Inflammatory macrophage treated with lipopolysaccharide for 1 hour (primary cell): ENCODE measurements at regions not wholly inside any gene's neighbourhood (a gene's known extent, or its start where the extent isn't known, plus 50 kb on each side); places are given as distances from the start of the nearest gene placed in this dataset.
"Not testable (repeated sequence)": the region's sequence is repeated elsewhere in the genome, so short reads cannot be mapped to it uniquely, and the experiment has no call there.

Experiments used
- DNase-seq, 2 donors: peaks; one replicate each; pipeline ENCODE4 v3.0.0-alpha.2; 2020 to 2022

GRCh38 chr15:45869034-45869668, 234.3 kb downstream of the SQOR start:
- DNase-seq, result no peak

DNA sequence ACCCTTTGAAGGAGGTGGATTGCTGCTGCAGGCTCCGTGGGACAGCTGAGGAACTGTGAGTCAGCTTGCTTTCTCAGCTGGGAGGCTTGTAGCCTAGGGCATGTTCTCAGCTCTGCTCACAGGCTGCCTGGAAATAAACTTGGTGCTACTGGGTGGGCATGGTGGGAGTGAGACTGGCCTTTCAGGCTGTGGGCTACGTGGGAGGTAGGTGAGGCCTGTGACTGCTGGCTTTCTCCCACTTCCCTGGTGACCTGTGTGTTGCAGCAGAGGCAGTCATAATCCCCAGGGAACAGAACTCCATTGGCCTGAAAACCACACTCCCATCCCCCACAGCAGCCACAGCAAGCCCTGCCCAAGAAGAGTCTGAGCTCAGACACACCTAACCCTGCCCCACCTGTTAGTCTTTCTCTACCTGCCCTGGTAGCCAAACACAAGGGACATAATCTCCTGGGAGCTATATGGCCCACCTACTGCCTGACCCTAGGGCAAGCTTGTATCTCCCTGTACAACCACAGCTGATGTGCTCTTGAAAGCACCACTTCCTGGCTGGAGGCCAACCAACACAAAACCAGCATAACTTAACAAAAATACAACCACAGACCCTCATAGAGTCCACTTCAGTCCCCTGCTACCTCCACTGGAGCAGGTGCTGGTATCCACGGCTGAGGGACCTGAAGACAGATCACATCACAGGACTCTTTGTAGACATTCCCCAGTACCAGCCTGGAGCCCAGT, 236.5 kb downstream of the SQOR start:
- DNase-seq, result no peak

DNA sequence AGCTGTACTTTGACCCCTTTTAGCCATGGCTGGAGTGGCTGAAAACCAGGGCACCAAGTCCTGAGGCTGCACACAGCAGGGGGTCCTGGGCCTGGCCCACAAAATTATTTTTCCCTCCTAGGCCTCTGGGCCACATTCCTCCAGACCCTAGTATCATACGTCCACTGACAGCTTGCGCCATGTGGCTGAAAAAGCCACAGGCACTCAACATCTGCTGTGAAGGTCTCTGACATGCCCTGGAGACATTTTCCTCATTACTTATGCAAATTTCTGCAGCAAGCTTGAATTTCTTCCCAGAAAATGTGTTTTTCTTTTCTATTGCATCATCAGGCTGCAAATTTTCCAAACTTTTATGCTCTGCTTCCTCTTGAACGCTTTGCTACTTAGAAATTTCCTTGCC, 239.0 kb downstream of the SQOR start:
- DNase-seq, result no peak

GRCh38 chr15:45874566-45874965, 239.7 kb downstream of the SQOR start:
- DNase-seq, result not testable (repeated sequence)

DNA sequence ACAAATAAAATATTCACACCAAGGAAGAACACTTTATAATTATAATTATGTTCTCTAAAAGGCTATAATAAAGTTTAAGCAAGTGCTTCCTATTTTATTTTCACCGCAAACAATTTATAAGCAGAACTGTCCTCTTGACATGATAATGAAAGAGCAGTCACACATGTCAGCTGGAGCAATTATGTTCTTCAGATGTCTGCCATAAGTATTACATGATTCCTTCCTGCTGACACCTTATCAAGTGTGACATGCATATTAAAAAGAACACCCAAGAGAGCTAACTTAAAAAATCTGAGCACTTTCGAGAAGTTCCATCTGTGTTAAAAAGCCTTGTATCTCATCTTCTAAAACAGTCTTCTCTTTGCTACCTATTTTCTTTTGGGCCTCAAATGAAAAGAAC, 249.5 kb downstream of the SQOR start:
- no peak for DNase-seq

DNA sequence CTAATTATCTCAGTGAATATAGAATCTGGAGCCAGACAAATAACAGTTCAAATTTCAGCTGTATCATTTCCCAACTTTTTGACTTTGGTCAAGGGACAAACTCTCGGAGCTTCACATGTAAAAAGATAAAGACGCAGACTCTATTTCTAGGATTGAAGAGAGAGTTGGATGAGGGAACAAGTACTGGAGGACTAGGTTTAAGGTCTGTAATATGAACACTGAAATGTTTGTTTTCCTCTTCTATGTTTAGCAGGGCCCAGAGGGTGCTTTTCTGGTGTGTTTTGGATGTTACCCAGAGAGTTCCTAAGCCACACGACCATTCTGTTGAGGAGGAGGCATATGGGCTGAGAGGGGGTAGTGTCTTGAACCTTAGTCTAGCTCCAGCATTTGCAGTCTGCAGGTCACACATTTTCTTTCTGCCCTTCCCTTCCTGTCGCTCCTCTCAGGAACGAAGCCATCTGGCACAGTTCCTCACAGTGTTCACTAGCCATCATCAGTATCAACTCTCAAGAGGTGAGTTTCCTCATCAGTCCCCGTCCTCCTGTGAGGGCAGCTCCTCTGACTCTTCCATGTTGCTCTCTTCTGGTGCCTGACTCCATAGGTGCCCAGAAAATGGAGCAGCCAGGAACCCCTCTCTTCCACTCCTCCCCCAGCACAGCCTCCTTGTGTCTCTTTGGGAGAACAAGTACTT, 250.1 kb downstream of the SQOR start:
- no peak for DNase-seq

- no peak for DNase-seq
These were observed 251.0 kb downstream of the SQOR start for GRCh38 chr15:45885801-45886200.

DNA sequence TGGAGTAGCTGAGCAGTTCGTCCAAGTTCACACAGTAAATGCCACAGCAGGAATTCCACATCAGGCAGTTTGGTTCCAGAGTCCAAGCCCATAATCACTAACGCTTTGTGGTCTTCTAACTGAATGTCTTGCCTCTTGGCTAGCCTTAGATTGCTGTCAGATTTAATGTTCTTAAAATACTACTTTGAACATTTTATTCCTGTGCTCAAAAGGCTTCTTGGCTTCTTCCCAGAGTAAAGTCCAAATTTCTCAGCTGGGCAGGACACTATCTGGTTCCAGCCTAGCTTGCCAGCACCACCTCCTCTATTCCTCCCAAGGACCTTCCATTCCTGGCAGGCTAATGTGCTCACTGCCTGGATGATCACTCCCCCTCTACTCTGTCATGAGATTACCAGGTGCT, 256.9 kb downstream of the SQOR start:
- no peak for DNase-seq

GRCh38 chr15:45892182-45892581, 257.4 kb downstream of the SQOR start:
- DNase-seq, result no peak

- DNase-seq, result no peak
These were observed 268.5 kb downstream of the SQOR start for GRCh38 chr15:45903283-45903682.

DNA sequence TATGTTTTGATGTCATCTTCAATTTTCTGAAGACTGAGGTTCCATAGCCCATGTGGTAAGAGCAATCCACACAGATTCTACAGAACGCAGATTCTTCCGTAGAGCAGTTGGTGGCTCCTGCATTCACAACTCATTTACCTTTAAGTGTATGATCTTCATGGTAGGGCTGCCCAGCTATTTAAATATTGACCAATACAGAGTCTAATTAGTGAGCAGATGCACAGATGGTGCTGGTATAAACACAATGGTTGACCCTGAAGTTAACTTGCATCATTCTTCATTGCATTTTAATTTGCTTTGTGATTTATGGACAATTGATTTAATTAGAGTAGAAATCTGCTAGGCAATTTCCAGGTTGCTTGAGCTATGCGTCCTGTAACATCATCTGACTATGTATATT, 269.2 kb downstream of the SQOR start:
- no peak for DNase-seq

- no peak for DNase-seq
These were observed 271.4 kb downstream of the SQOR start for GRCh38 chr15:45906230-45906629.

- DNase-seq, result no peak
These were observed 275.8 kb downstream of the SQOR start for GRCh38 chr15:45910671-45911070.

- DNase-seq, result no peak
These were observed 278.6 kb downstream of the SQOR start for GRCh38 chr15:45913451-45913850.

DNA sequence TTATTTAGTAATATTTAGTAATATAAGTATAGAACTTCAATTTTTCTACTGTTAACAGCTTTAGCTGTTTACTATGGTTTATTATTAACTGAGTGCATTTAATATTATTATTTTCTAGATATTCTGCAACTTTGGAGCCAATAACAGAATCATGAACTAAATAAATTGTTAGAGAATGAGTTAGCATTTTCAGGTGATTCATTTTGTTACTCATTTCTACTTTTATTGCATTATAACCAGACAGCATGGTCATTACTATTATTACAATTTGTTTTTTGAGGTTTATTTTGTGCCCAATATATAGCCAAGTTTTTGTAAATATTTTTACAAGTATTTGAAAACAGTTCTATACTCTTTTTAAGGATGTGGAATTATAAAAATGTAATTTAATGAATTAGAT, 279.6 kb downstream of the SQOR start:
- no peak for DNase-seq

DNA sequence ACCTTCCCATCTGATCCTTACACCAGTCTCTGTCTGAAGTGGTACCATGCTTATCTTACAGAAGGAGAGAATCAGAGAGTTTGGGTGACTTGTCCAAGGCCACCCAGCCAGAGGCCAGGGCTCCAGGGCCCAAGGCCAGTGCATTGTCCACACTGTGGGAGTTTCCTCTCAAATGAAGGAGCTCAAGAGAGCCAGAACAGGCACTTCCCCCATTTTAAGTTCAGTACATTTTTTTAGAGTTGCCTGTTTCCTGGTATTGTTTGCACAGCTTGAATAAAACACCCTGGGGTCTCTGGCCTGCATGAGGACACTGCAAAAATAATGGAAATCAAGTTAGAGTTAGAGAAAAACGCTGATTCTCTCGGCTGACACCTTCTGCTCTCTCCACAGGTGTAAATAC, 284.0 kb downstream of the SQOR start:
- DNase-seq, result no peak

DNA sequence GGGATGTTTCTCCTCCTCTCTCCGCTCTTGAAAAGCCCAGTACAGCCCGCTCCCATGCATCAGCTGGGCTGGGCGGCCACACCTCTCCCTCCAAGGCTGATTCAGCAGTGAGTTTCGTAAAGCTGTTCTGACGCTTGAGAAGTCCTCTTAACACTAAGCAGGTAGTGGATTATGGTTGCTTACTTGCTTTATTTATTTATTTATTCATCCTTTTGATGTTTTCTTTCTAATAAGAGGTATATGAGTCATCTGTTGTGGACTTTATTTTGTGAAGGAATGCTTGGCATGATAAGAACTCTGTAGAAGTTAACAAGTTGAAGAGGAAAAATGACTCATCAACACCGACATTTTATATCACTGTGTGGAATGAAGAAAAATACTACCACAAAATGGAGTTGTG, 285.0 kb downstream of the SQOR start:
- DNase-seq, result no peak

- DNase-seq, result no peak
These were observed 286.5 kb downstream of the SQOR start for GRCh38 chr15:45921376-45921775.

DNA sequence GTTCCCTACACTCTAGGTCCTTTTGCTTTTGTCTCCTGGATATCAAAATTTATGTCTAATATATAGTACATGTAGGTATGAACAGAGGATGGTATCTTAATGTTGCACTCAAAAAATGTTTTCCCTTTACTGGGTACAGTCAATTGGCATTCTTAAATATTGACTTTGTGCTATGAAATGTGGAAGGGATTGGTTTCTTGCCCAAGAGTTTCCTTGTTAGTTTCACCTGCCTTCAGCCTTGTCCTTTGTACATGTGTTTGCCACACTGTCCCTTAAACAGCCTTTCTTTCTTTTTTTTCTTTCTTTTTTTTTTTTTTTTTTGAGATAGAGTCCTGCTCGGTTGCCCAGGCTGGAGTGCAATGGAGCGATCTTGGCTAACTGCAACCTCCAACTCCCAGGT, 287.1 kb downstream of the SQOR start:
- DNase-seq, result no peak

DNA sequence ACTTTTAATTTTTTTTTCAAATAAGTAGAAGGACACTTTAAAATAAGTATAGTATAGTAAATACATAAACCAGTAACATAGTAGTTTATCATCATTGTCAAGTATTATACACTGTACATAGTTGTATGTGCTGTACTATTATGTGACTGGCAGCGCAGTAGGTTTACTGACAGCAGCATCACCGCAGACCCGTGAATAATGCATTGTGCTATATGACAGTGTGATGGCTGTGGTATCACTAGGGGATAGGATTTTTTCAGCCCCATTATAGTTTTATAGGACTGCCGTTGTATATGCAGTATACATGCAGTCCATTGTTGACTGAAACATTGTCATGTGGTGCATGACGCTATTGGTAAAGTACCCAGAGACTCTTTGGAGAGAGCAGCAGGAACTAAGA, 306.5 kb downstream of the SQOR start:
- no peak for DNase-seq

GRCh38 chr15:45943240-45943639, 308.4 kb downstream of the SQOR start:
- DNase-seq, result no peak

DNA sequence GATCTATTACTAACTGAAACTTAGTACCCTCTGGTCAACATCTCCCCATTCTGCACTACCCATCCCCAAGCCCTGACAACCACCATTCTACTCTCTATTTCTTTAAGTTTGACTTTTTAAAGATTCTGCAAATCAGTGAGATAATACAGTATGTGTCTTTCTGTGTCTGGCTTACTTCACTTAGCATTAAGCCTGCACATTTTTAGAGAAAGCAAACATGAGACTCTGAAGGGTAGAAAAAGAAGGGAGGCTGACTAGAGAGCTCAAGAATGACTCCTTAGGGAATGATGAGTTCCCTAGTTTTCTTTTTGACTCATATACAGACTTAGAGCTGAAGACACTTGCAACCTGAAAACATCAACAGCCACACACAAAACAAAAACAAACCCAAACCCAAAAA, 311.3 kb downstream of the SQOR start:
- DNase-seq, result no peak

DNA sequence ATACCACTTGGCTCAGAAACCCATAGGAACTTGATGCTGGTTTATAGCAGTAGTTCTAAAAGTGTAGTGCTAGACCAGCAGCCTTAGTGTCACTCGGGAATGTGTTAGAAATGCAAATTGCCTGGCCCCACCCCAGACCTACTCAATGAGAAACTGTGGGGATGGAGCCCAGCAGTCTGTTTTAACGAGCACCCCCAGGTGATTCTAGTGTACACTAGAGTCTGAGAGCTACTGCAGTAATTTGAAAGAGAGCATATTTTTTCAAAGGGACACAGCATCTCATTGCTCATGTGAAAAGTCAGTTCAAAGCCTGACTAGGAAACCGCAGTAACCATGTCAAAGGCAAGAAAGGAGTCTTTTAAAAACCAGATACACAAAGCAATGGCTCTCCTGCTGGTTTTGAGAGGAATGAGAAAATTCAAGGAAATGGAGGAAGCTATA, 313.4 kb downstream of the SQOR start:
- DNase-seq, result no peak

DNA sequence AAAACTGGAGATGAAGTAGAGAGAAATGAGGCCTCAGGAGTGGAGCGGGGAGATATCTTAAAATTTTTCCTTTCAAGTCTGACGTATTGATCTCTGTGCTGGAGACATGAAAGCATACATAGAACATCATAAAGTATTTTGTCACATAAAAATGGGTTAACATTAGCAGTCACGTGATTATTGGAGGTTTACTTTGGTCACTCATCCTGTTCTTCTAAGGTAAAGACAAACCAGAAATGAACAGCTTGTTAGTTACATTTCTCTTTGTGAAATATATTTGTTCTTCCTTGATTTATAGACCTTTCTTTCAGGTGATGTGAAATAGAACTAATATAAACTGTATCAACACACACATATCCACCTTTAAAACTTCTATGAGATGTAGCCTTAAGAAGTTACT, 324.1 kb downstream of the SQOR start:
- no peak for DNase-seq
